Endothelial cell of umbilical vein (primary cell): ENCODE measurements at regions not wholly inside any gene's neighbourhood (a gene's known extent, or its start where the extent isn't known, plus 50 kb on each side); places are given as distances from the start of the nearest gene placed in this dataset.

Source experiments
- CTCF ChIP-seq, 2 donors: IDR thresholded peaks; 1 replicate in 1 of 2; 2 replicates in 1 of 2; pipeline ENCODE4 v1.5.1; 2011; ENCODE audit warnings: low read length in 2 of 2, mild to moderate bottlenecking in 2 of 2, moderate library complexity in 2 of 2, control low read depth in 1 of 2, inconsistent platforms in 1 of 2, low read depth in 1 of 2; ENCODE audit not compliant: insufficient read depth in 1 of 2; ENCODE audit errors: extremely low read depth in 1 of 2
- MAX ChIP-seq: IDR thresholded peaks from 2 replicates; pipeline ENCODE4 v1.6.1; 2011; ENCODE audit not compliant: insufficient read depth, insufficient read length
- MYC ChIP-seq: IDR thresholded peaks from one replicate; pipeline ENCODE4 v1.6.1; 2011; ENCODE audit warnings: mild to moderate bottlenecking, low read depth, low read length
- POLR2AphosphoS5 ChIP-seq: IDR thresholded peaks from 2 replicates; pipeline ENCODE4 v1.6.1; 2012; ENCODE audit warnings: low read depth, mild to moderate bottlenecking, control low read depth, low read length, moderate library complexity; ENCODE audit not compliant: insufficient read depth

GRCh38 chr22:48112687-48113521, 1350.5 kb downstream of the TBC1D22A start:
- TF ChIP-seq CTCF (IDR thresholded peaks at IDR 0.05; ENCODE audit: extremely low read depth in 1 of 2, insufficient read depth in 1 of 2, low read depth in 1 of 2, low read length in 2 of 2) (no peak), POLR2AphosphoS5 (no peak), MAX (no peak), MYC (no peak)
